SK-N-SH (cell line): ENCODE measurements at regions not wholly inside any gene's neighbourhood (a gene's known extent, or its start where the extent isn't known, plus 50 kb on each side); places are given as distances from the start of the nearest gene placed in this dataset.

Source experiments
- CHD2 ChIP-seq: fragments of 150-350 bp; IDR thresholded peaks from 2 replicates; pipeline ENCODE4 v1.6.1; 2018; ENCODE audit warnings: low read length; ENCODE audit not compliant: partially characterized antibody
- EP300 ChIP-seq, 2 experiments: IDR thresholded peaks; 2 replicates each; pipeline versions ENCODE4 v1.4.0 to v1.6.1; 2012; ENCODE audit warnings: borderline replicate concordance in 1 of 2, low read depth in 1 of 2, low read length in 1 of 2
- EZH2phosphoT487 ChIP-seq: fragments of 200-600 bp; sonication (generic); IDR thresholded peaks from 2 replicates; pipeline ENCODE4 v1.6.1; 2017; ENCODE audit warnings: low read depth, mixed run types, mild to moderate bottlenecking, antibody characterized with exemption, moderate library complexity, borderline replicate concordance
- FOXJ3 ChIP-seq: sonication (generic); formaldehyde crosslinking; IDR thresholded peaks from 2 replicates; pipeline ENCODE4 v1.5.1; 2020; ENCODE audit warnings: mild to moderate bottlenecking, missing genetic modification reagents
- GABPA ChIP-seq: IDR thresholded peaks from 2 replicates; pipeline ENCODE4 v1.4.0; 2012; ENCODE audit warnings: low read depth, mild to moderate bottlenecking
- JUND ChIP-seq: IDR thresholded peaks from 2 replicates; pipeline ENCODE4 v1.4.0; 2012
- MEF2A ChIP-seq: IDR thresholded peaks from 2 replicates; pipeline ENCODE4 v1.4.0; 2012; ENCODE audit warnings: low read depth, borderline replicate concordance
- MXI1 ChIP-seq: IDR thresholded peaks from 2 replicates; pipeline ENCODE4 v1.6.1; 2012; ENCODE audit warnings: mild to moderate bottlenecking, low read depth, low read length, improper control_type of control experiment
- NRF1 ChIP-seq: IDR thresholded peaks from 2 replicates; pipeline ENCODE4 v1.6.1; 2012; ENCODE audit warnings: low read depth, mild to moderate bottlenecking, low read length
- POLR2AphosphoS5 ChIP-seq: IDR thresholded peaks from 2 replicates; pipeline ENCODE4 v1.6.1; 2012; ENCODE audit warnings: low read depth, low read length
- RFX5 ChIP-seq: IDR thresholded peaks from 2 replicates; pipeline ENCODE4 v1.6.1; 2012; ENCODE audit warnings: mild to moderate bottlenecking, improper control_type of control experiment, low read length
- TAF1 ChIP-seq: IDR thresholded peaks from 2 replicates; pipeline ENCODE4 v1.6.1; 2012; ENCODE audit warnings: low read depth, mild to moderate bottlenecking, low read length, moderate library complexity, borderline replicate concordance
- YY1 ChIP-seq: IDR thresholded peaks from 2 replicates; pipeline ENCODE4 v1.4.0; 2012; ENCODE audit warnings: low read depth, mild to moderate bottlenecking
- TF ChIP-seq, protein P1 (sequence below): fragments of 200-600 bp; sonication (generic); IDR thresholded peaks from 2 replicates; pipeline ENCODE4 v1.6.1; 2017; ENCODE audit warnings: antibody characterized with exemption, mild to moderate bottlenecking, moderate library complexity

- TF ChIP-seq MEF2A (no peak), JUND (no peak), EP300 (IDR thresholded peaks at IDR 0.05; ENCODE audit: borderline replicate concordance in 1 of 2, low read depth in 1 of 2, low read length in 1 of 2) (no peak), GABPA (no peak), FOXJ3 (CRISPR knock-in tag) (no peak), CHD2 (no peak), RFX5 (no peak), MXI1 (no peak), POLR2AphosphoS5 (no peak), NRF1 (no peak), YY1 (no peak), TAF1 (no peak), EZH2phosphoT487 (no peak)
- TF ChIP-seq, protein P1, sequence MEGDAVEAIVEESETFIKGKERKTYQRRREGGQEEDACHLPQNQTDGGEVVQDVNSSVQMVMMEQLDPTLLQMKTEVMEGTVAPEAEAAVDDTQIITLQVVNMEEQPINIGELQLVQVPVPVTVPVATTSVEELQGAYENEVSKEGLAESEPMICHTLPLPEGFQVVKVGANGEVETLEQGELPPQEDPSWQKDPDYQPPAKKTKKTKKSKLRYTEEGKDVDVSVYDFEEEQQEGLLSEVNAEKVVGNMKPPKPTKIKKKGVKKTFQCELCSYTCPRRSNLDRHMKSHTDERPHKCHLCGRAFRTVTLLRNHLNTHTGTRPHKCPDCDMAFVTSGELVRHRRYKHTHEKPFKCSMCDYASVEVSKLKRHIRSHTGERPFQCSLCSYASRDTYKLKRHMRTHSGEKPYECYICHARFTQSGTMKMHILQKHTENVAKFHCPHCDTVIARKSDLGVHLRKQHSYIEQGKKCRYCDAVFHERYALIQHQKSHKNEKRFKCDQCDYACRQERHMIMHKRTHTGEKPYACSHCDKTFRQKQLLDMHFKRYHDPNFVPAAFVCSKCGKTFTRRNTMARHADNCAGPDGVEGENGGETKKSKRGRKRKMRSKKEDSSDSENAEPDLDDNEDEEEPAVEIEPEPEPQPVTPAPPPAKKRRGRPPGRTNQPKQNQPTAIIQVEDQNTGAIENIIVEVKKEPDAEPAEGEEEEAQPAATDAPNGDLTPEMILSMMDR: no peak
These were observed 824.5 kb upstream of the WWC1 start for GRCh38 chr5:167466992-167467391.
